ENCODE measurements at regions not wholly inside any gene's neighbourhood (a gene's known extent, or its start where the extent isn't known, plus 50 kb on each side); places are given as distances from the start of the nearest gene placed in this dataset.

DNA sequence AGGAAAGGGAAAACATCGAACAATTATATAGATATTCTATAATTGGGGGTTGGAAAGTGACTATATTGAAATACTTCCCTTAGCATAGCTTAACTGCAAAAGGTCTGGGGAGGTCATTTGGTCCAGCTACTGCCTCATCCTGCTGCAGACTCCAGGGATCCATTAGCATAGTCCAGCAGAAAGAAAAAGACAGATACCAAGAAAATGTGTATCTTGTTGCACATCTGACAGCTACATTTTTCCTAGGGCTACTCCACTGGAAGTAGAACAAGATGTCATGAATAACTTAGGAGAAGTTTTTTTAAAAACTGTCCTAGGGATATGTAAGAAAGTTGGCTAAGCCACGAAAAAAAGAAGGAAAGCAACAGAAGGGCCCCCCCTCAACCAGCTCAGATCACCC lies 92.9 kb upstream of the SLC30A5 start:
- no peaks in the 10 kb centered on the region for H3K36me3 ChIP-seq (ENCODE audit: control insufficient read depth in 1 of 2, insufficient read depth in 2 of 2, low read length in 2 of 2)
- no peak overlapping the region for H3K9ac ChIP-seq (ENCODE audit: low read length)
- no peak overlapping the region for H3K4me3 ChIP-seq (replicated peaks in 1 of 2; ENCODE audit: low read depth in 1 of 2, low read length in 2 of 2)
- H4K20me1 ChIP-seq (ENCODE audit: insufficient read depth): no peaks in the 10 kb centered on the region
- RAD21 ChIA-PET (ENCODE audit: low non-redundant PET in 1 of 2, low total read pairs in 2 of 2, uncharacterized antibody in 2 of 2, unreplicated experiment in 2 of 2): no interaction called here
- POLR2A ChIA-PET: no interaction called here
- no TSS peak for BruUV-seq (replicated peaks)
- no peak overlapping the region for H3K4me2 ChIP-seq (ENCODE audit: low read length)
- H3K4me1 ChIP-seq (ENCODE audit: control insufficient read depth in 1 of 2, insufficient read depth in 2 of 2, low read length in 2 of 2): no peaks in the 10 kb centered on the region
- DNase-seq (ENCODE audit: low read depth, low spot score) (no peak), ATAC-seq (no peak)
- CTCF ChIA-PET: no interaction called here
- H3K27ac ChIP-seq (ENCODE audit: low read depth, low read length): no peak overlapping the region
- no peaks in the 10 kb centered on the region for H3K9me3 ChIP-seq (ENCODE audit: control insufficient read depth in 1 of 2, insufficient read depth in 1 of 2, low read depth in 1 of 2, low read length in 2 of 2)
- H3K79me2 ChIP-seq (ENCODE audit: insufficient read depth, low read length): no peaks in the 10 kb centered on the region
- intact Hi-C loops (cut with micrococcal nuclease): no loop called here
- H2AFZ ChIP-seq (ENCODE audit: low read depth, low read length, poor library complexity, severe bottlenecking): no peak overlapping the region
- no peaks in the 10 kb centered on the region for H3K9me2 ChIP-seq (ENCODE audit: insufficient read depth)
- no peaks in the 10 kb centered on the region for H3K27me3 ChIP-seq (ENCODE audit: insufficient read depth, low read length)
- no peak for TF ChIP-seq SIN3A (IDR thresholded peaks at IDR 0.05; ENCODE audit: low read depth)
- no peak for TF ChIP-seq REST (IDR thresholded peaks at IDR 0.05; ENCODE audit: low read depth)
- no peak for TF ChIP-seq EZH2 (IDR thresholded peaks at IDR 0.05)

DNA sequence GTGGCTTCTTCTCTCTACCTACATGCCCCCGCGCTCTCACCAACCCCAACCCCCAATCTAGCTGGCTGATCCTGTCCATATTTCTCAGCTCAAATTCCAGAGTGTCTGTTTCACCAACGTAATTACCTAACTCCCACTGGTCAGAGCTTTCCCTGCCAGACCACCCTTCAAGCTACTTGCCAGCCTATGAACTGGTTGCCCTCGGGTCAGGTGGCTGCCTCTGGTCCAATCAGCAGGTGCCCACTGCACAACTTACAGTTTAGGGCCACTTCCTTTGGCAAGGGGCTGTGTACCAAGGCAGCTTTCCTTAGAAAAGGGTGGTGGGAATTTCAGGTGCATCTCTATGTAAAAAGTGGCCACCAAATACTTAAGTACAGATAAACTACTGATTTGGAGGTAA lies 92.2 kb upstream of the SLC30A5 start:
- no peaks in the 10 kb centered on the region for H3K9me3 ChIP-seq (ENCODE audit: control insufficient read depth in 1 of 2, insufficient read depth in 1 of 2, low read depth in 1 of 2, low read length in 2 of 2)
- H3K36me3 ChIP-seq (ENCODE audit: control insufficient read depth in 1 of 2, insufficient read depth in 2 of 2, low read length in 2 of 2): no peaks in the 10 kb centered on the region
- H3K9ac ChIP-seq (ENCODE audit: low read length): no peak overlapping the region
- H3K79me2 ChIP-seq (ENCODE audit: insufficient read depth, low read length): no peaks in the 10 kb centered on the region
- ChIA-PET RAD21 (ENCODE audit: low non-redundant PET in 1 of 2, low total read pairs in 2 of 2, uncharacterized antibody in 2 of 2, unreplicated experiment in 2 of 2) (no interaction called here), CTCF (no interaction called here), POLR2A (no interaction called here)
- H3K27me3 ChIP-seq (ENCODE audit: insufficient read depth, low read length): no peaks in the 10 kb centered on the region
- intact Hi-C loops (cut with micrococcal nuclease): no loop called here
- no peak for DNase-seq (ENCODE audit: low read depth, low spot score)
- no peaks in the 10 kb centered on the region for H3K9me2 ChIP-seq (ENCODE audit: insufficient read depth)
- no TSS peak for BruUV-seq (replicated peaks)
- TF ChIP-seq ZBTB33 (IDR thresholded peaks at IDR 0.05; ENCODE audit: extremely low read depth, insufficient replicate concordance, low read length): no peak
- TF ChIP-seq SP1 (IDR thresholded peaks at IDR 0.05; ENCODE audit: low read depth): no peak
- TF ChIP-seq CEBPB (IDR thresholded peaks at IDR 0.05; ENCODE audit: low read depth): no peak
- no peak for TF ChIP-seq ZFX (IDR thresholded peaks at IDR 0.05)
- TF ChIP-seq SIN3A (IDR thresholded peaks at IDR 0.05; ENCODE audit: low read depth): no peak
- TF ChIP-seq TCF7L2 (IDR thresholded peaks at IDR 0.05; ENCODE audit: borderline replicate concordance, extremely low read depth, insufficient read depth, insufficient read length): no peak
- TF ChIP-seq, protein P1, sequence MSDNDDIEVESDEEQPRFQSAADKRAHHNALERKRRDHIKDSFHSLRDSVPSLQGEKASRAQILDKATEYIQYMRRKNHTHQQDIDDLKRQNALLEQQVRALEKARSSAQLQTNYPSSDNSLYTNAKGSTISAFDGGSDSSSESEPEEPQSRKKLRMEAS (IDR thresholded peaks at IDR 0.05): no peak
- H3K27ac ChIP-seq (ENCODE audit: low read depth, low read length): no peak overlapping the region
- H4K20me1 ChIP-seq (ENCODE audit: insufficient read depth): no peaks in the 10 kb centered on the region
- H3K4me2 ChIP-seq (ENCODE audit: low read length): no peak overlapping the region
- no peak overlapping the region for H3K4me3 ChIP-seq (replicated peaks in 1 of 2; ENCODE audit: low read depth in 1 of 2, low read length in 2 of 2)
- no peak overlapping the region for H2AFZ ChIP-seq (ENCODE audit: low read depth, low read length, poor library complexity, severe bottlenecking)
- H3K4me1 ChIP-seq (ENCODE audit: control insufficient read depth in 1 of 2, insufficient read depth in 2 of 2, low read length in 2 of 2): no peaks in the 10 kb centered on the region
- no peak for ATAC-seq

Data from HCT116 (cell line).